ENCODE measurements at regions not wholly inside any gene's neighbourhood (a gene's known extent, or its start where the extent isn't known, plus 50 kb on each side); places are given as distances from the start of the nearest gene placed in this dataset.

DNA sequence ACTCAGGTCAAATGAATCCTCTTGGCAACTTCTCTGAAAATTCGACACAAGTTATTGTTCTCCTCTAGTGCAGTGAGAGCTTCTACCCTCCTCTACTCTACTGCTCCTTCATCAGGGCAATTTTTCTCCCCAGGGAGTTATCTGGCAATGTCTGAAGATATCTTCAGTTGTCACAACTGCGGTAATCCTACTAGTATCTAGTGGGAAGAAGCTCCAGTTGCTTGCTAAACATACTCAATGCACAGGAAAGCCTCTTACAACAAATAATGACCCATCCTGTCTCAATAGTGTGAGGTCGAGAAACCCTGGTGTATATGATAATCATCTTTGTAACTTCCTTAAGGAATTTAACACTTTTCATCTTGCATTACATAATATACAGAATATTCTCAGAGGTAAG, 1147.6 kb downstream of the IGSF11 start:
- TF ChIP-seq, protein P1, sequence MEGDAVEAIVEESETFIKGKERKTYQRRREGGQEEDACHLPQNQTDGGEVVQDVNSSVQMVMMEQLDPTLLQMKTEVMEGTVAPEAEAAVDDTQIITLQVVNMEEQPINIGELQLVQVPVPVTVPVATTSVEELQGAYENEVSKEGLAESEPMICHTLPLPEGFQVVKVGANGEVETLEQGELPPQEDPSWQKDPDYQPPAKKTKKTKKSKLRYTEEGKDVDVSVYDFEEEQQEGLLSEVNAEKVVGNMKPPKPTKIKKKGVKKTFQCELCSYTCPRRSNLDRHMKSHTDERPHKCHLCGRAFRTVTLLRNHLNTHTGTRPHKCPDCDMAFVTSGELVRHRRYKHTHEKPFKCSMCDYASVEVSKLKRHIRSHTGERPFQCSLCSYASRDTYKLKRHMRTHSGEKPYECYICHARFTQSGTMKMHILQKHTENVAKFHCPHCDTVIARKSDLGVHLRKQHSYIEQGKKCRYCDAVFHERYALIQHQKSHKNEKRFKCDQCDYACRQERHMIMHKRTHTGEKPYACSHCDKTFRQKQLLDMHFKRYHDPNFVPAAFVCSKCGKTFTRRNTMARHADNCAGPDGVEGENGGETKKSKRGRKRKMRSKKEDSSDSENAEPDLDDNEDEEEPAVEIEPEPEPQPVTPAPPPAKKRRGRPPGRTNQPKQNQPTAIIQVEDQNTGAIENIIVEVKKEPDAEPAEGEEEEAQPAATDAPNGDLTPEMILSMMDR (conservative IDR thresholded peaks at IDR 0.05; ENCODE audit: low read depth, low read length): no peak
- TF ChIP-seq EZH2 (IDR thresholded peaks at IDR 0.05; ENCODE audit: low read length, unreplicated experiment): no peak
- TF ChIP-seq EZH2phosphoT487 (IDR thresholded peaks at IDR 0.05; ENCODE audit: borderline replicate concordance, low read length): no peak

Data from PC-3 (cell line).